Smooth muscle cell (in vitro differentiated cells): ENCODE measurements at regions not wholly inside any gene's neighbourhood (a gene's known extent, or its start where the extent isn't known, plus 50 kb on each side); places are given as distances from the start of the nearest gene placed in this dataset.

Source experiments
- DNase-seq: peaks from one replicate; lab custom pipeline; 2025; ENCODE audit not compliant: unreplicated experiment; lab: John Stamatoyannopoulos, UW
- H2AFZ ChIP-seq: fragments of 200-600 bp; sonication (generic); 2 replicates; pipeline ENCODE4 v1.6.0; 2016; ENCODE audit warnings: antibody characterized with exemption, low read depth, mild to moderate bottlenecking
- H3F3A ChIP-seq: fragments of 200-600 bp; sonication (generic); 2 replicates; pipeline ENCODE4 v1.6.0; 2017; ENCODE audit warnings: antibody characterized with exemption, low read depth
- H3K27ac ChIP-seq: fragments of 200-600 bp; sonication (generic); 2 replicates; pipeline ENCODE4 v1.5.1; 2016; ENCODE audit warnings: low read depth, mild to moderate bottlenecking
- H3K27me3 ChIP-seq: fragments of 200-600 bp; sonication (generic); 2 replicates; pipeline ENCODE4 v1.6.1; 2016; ENCODE audit warnings: low read depth, mild to moderate bottlenecking
- H3K36me3 ChIP-seq: fragments of 200-600 bp; sonication (generic); 2 replicates; pipeline ENCODE4 v1.5.1; 2016; ENCODE audit warnings: low read depth
- H3K4me1 ChIP-seq: fragments of 200-600 bp; sonication (generic); 2 replicates; pipeline ENCODE4 v1.5.1; 2016; ENCODE audit warnings: low read depth
- H3K4me2 ChIP-seq: fragments of 200-600 bp; sonication (generic); 2 replicates; pipeline ENCODE4 v1.6.0; 2016; ENCODE audit warnings: mild to moderate bottlenecking
- H3K4me3 ChIP-seq: fragments of 200-600 bp; sonication (generic); 2 replicates; pipeline ENCODE4 v1.5.1; 2016; ENCODE audit warnings: mild to moderate bottlenecking
- H3K79me2 ChIP-seq: fragments of 200-600 bp; sonication (generic); 2 replicates; pipeline ENCODE4 v1.6.0; 2016; ENCODE audit warnings: low read depth, mild to moderate bottlenecking
- H3K9ac ChIP-seq: fragments of 200-600 bp; sonication (generic); 2 replicates; pipeline ENCODE4 v1.6.0; 2016; ENCODE audit warnings: low read depth
- H3K9me3 ChIP-seq: fragments of 200-600 bp; sonication (generic); replicated peaks from 2 replicates; pipeline ENCODE4 v1.5.1; 2016; ENCODE audit warnings: low read depth
- H4K20me1 ChIP-seq: fragments of 200-600 bp; sonication (generic); 2 replicates; pipeline ENCODE4 v1.6.0; 2016; ENCODE audit warnings: low read depth
- WGBS: methylation state at CpG from one replicate; pipeline ENCODE4 v1.1.7; 2016; ENCODE audit warnings: low lambda C conversion rate; 5-methylcytosine and 5-hydroxymethylcytosine counted together
- TF ChIP-seq, protein P1 (sequence below): fragments of 200-600 bp; sonication (generic); IDR thresholded peaks from 2 replicates; pipeline ENCODE4 v1.5.1; 2017; ENCODE audit warnings: borderline replicate concordance, mild to moderate bottlenecking, antibody characterized with exemption; ENCODE audit not compliant: insufficient read depth, poor library complexity, severe bottlenecking

DNA sequence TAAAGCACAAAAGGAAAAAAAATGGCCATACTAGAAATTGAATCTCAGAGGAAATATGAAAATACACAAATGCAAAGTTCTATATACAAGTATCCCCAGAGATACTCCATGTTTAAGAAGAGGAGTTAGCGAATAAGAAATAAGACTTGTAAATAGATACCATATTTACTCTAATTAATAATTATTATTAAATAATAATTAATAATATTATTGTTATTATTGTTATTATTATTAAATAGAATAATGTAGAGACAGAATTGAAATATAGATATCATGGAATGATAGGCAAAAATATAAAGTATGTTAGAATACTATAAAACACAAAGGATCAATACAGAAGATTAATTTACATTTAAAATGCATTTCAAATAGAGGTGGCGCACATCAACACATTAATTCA, 1047.5 kb upstream of the MIR17HG start:
- no peaks in the 10 kb centered on the region for H4K20me1 ChIP-seq
- H3K4me1 ChIP-seq, result no peaks in the 10 kb centered on the region
- H3K4me3 ChIP-seq, result no peak overlapping the region
- no peaks in the 10 kb centered on the region for H3K79me2 ChIP-seq
- WGBS, result 97% methylated on average over 2 of the region's 2 CpGs
- no peaks in the 10 kb centered on the region for H3K27me3 ChIP-seq
- no peaks in the 10 kb centered on the region for H3F3A ChIP-seq
- no peak overlapping the region for H3K9ac ChIP-seq
- H3K9me3 ChIP-seq, result no peaks in the 10 kb centered on the region
- DNase-seq, result no peak
- H3K27ac ChIP-seq, result no peak overlapping the region
- no peak overlapping the region for H2AFZ ChIP-seq
- H3K4me2 ChIP-seq, result no peak overlapping the region
- TF ChIP-seq, protein P1, sequence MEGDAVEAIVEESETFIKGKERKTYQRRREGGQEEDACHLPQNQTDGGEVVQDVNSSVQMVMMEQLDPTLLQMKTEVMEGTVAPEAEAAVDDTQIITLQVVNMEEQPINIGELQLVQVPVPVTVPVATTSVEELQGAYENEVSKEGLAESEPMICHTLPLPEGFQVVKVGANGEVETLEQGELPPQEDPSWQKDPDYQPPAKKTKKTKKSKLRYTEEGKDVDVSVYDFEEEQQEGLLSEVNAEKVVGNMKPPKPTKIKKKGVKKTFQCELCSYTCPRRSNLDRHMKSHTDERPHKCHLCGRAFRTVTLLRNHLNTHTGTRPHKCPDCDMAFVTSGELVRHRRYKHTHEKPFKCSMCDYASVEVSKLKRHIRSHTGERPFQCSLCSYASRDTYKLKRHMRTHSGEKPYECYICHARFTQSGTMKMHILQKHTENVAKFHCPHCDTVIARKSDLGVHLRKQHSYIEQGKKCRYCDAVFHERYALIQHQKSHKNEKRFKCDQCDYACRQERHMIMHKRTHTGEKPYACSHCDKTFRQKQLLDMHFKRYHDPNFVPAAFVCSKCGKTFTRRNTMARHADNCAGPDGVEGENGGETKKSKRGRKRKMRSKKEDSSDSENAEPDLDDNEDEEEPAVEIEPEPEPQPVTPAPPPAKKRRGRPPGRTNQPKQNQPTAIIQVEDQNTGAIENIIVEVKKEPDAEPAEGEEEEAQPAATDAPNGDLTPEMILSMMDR, result no peak
- no peaks in the 10 kb centered on the region for H3K36me3 ChIP-seq

DNA sequence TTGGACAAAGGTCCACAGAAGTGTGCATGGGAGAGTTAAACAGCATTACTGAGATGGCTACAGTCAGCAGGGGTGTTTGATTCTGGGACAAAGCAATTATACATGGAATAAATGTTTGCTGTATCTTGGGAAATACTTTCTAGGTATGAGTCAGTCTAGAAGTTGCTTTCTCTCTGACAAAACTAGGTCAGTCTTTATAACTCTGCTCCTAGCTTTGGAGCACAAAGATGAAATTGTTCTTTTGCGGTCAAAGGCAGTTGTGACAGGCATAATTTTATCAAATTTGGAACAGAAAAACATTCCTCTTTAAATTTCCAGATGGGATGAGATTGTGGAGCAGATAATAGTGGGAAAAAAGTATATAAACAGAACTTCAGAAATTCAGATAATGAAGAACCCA, 1045.4 kb upstream of the MIR17HG start:
- Histone ChIP-seq H2AFZ (no peak overlapping the region), H3K27me3 (no peaks in the 10 kb centered on the region), H3K9me3 (no peaks in the 10 kb centered on the region), H3K79me2 (no peaks in the 10 kb centered on the region), H3K4me3 (no peak overlapping the region), H3K36me3 (no peaks in the 10 kb centered on the region), H3F3A (no peaks in the 10 kb centered on the region), H4K20me1 (no peaks in the 10 kb centered on the region), H3K4me2 (no peak overlapping the region), H3K4me1 (no peaks in the 10 kb centered on the region), H3K9ac (no peak overlapping the region), H3K27ac (no peak overlapping the region)
- 81% methylated on average over 1 of the region's 1 CpG for WGBS
- TF ChIP-seq, protein P1, result no peak
- no peak for DNase-seq

DNA sequence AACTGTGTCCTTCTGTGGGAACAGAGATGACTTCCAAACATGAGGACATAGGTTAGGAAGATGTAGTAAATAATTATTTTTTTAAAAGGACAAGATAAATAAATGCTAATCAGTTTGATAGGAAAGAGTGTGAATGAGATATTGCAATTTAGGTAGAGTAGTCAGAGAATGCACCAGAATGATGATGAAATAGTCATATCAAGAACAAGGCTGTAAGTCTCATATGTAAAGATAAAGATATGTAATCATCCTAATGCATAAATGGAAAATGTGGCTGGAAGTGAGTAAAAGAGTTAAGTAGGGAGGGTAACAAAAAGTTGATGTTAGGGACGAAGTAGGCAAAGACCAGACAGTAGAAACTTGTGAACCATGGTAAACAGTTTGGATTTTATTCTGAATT, 1041.7 kb upstream of the MIR17HG start:
- H3K9ac ChIP-seq, result no peak overlapping the region
- no peaks in the 10 kb centered on the region for H3F3A ChIP-seq
- H2AFZ ChIP-seq, result no peak overlapping the region
- H3K79me2 ChIP-seq, result no peaks in the 10 kb centered on the region
- H3K4me1 ChIP-seq, result no peaks in the 10 kb centered on the region
- H3K36me3 ChIP-seq, result no peaks in the 10 kb centered on the region
- H4K20me1 ChIP-seq, result no peaks in the 10 kb centered on the region
- 84% methylated on average over 1 of the region's 1 CpG for WGBS
- no peak for DNase-seq
- no peaks in the 10 kb centered on the region for H3K27me3 ChIP-seq
- H3K27ac ChIP-seq, result no peak overlapping the region
- H3K9me3 ChIP-seq, result no peaks in the 10 kb centered on the region
- TF ChIP-seq, protein P1, result no peak
- no peak overlapping the region for H3K4me2 ChIP-seq
- H3K4me3 ChIP-seq, result no peak overlapping the region

DNA sequence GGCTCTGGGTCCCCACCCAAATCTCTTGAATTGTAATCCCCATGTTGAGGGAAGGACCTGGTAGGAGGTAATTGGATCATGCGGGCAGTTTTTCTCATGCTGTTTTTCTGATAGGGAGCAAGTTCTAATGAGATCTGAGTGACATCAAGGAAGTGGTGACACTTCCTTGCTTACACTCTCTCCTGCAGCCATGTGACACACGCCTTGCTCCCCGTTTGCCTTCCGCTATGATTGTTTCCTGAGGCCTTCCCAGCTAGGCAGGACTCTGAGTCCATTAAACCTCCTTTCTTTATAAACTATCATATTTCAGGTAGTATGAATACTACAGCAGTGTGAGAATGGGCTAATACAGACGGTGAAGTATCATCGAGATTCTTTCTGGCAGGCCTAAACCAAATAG, 1040.4 kb upstream of the MIR17HG start:
- no peaks in the 10 kb centered on the region for H4K20me1 ChIP-seq
- H3K4me1 ChIP-seq, result no peaks in the 10 kb centered on the region
- H3F3A ChIP-seq, result no peaks in the 10 kb centered on the region
- H3K79me2 ChIP-seq, result no peaks in the 10 kb centered on the region
- no peak overlapping the region for H3K9ac ChIP-seq
- 96% methylated on average over 6 of the region's 6 CpGs for WGBS
- H3K9me3 ChIP-seq, result no peaks in the 10 kb centered on the region
- no peaks in the 10 kb centered on the region for H3K36me3 ChIP-seq
- H3K27me3 ChIP-seq, result no peaks in the 10 kb centered on the region
- no peak overlapping the region for H3K27ac ChIP-seq
- no peak overlapping the region for H3K4me2 ChIP-seq
- TF ChIP-seq, protein P1, result no peak
- H2AFZ ChIP-seq, result no peak overlapping the region
- H3K4me3 ChIP-seq, result no peak overlapping the region
- no peak for DNase-seq
